SH-SY5Y (cell line): ENCODE measurements at regions not wholly inside any gene's neighbourhood (a gene's known extent, or its start where the extent isn't known, plus 50 kb on each side); places are given as distances from the start of the nearest gene placed in this dataset.

Experiments
- GATA2 ChIP-seq: IDR thresholded peaks from 2 replicates; pipeline ENCODE4 v1.6.1; 2011; ENCODE audit warnings: mild to moderate bottlenecking, low read depth, low read length
- GATA3 ChIP-seq: IDR thresholded peaks from 2 replicates; pipeline ENCODE4 v1.6.1; 2011; ENCODE audit warnings: low read depth, mild to moderate bottlenecking, low read length, moderate library complexity

GRCh38 chr20:52332230-52332629 is 140.7 kb upstream of the ZFP64 start:
- TF ChIP-seq GATA2, result no peak

- TF ChIP-seq GATA2, result no peak
- no peak for TF ChIP-seq GATA3
Measured at GRCh38 chr20:52331655-52332054, 140.1 kb upstream of the ZFP64 start.

GRCh38 chr20:52321396-52321795 is 129.8 kb upstream of the ZFP64 start:
- TF ChIP-seq GATA3 (no peak), GATA2 (no peak)

- TF ChIP-seq GATA3, result no peak
- no peak for TF ChIP-seq GATA2
Measured at GRCh38 chr20:52318651-52319050, 127.1 kb upstream of the ZFP64 start.

GRCh38 chr20:52313341-52313963 is 121.9 kb upstream of the ZFP64 start:
- TF ChIP-seq GATA2 (no peak), GATA3 (no peak)

GRCh38 chr20:52312132-52312729 is 120.7 kb upstream of the ZFP64 start:
- TF ChIP-seq GATA3, result no peak
- TF ChIP-seq GATA2, result no peak

- TF ChIP-seq GATA3 (no peak), GATA2 (no peak)
Measured at GRCh38 chr20:52311209-52311794, 119.7 kb upstream of the ZFP64 start.

- TF ChIP-seq GATA3, result no peak
- no peak for TF ChIP-seq GATA2
Measured at GRCh38 chr20:52309181-52309580, 117.6 kb upstream of the ZFP64 start.

GRCh38 chr20:52306477-52306876 is 114.9 kb upstream of the ZFP64 start:
- TF ChIP-seq GATA2 (no peak), GATA3 (no peak)

GRCh38 chr20:52305858-52306257 is 114.3 kb upstream of the ZFP64 start:
- TF ChIP-seq GATA2, result no peak
- TF ChIP-seq GATA3, result no peak

- TF ChIP-seq GATA3 (no peak), GATA2 (no peak)
Measured at GRCh38 chr20:52305024-52305645, 113.6 kb upstream of the ZFP64 start.

- TF ChIP-seq GATA2, result no peak
- no peak for TF ChIP-seq GATA3
Measured at GRCh38 chr20:52303281-52303950, 111.8 kb upstream of the ZFP64 start.

- no peak for TF ChIP-seq GATA2
- TF ChIP-seq GATA3, result no peak
Measured at GRCh38 chr20:52302736-52303135, 111.2 kb upstream of the ZFP64 start.

GRCh38 chr20:52295556-52295955 is 104.0 kb upstream of the ZFP64 start:
- no peak for TF ChIP-seq GATA3
- TF ChIP-seq GATA2, result no peak
